Subcutaneous abdominal adipose tissue (tissue), 5 donors: ENCODE measurements at regions not wholly inside any gene's neighbourhood (a gene's known extent, or its start where the extent isn't known, plus 50 kb on each side); places are given as distances from the start of the nearest gene placed in this dataset.
"Not testable (repeated sequence)": the region's sequence is repeated elsewhere in the genome, so short reads cannot be mapped to it uniquely, and the experiment has no call there.

Experiments
- H3K27ac ChIP-seq: one replicate; pipeline ENCODE4 v1.7.0; 2013; ENCODE audit warnings: low read depth, mild to moderate bottlenecking, inconsistent platforms, low read length, moderate library complexity
- H3K27me3 ChIP-seq, 5 donors: one replicate each; pipeline ENCODE4 v1.7.0; 2013; ENCODE audit warnings: low read length in 5 of 5, inconsistent platforms in 1 of 5; ENCODE audit not compliant: control insufficient read depth in 5 of 5, insufficient read depth in 4 of 5
- H3K36me3 ChIP-seq, 5 donors: one replicate each; pipeline ENCODE4 v1.7.0; 2013; ENCODE audit warnings: low read length in 5 of 5; ENCODE audit not compliant: control insufficient read depth in 5 of 5, insufficient read depth in 5 of 5
- H3K4me1 ChIP-seq, 5 donors: one replicate each; pipeline ENCODE4 v1.7.0; 2013; ENCODE audit warnings: low read length in 5 of 5, mild to moderate bottlenecking in 3 of 5, moderate library complexity in 1 of 5; ENCODE audit not compliant: control insufficient read depth in 5 of 5, insufficient read depth in 5 of 5
- H3K4me3 ChIP-seq, 5 donors: one replicate each; pipeline ENCODE4 v1.7.0; 2013; ENCODE audit warnings: low read length in 5 of 5, low read depth in 1 of 5
- H3K9ac ChIP-seq, 5 donors: one replicate each; pipeline ENCODE4 v1.7.0; 2013; ENCODE audit warnings: low read length in 5 of 5, mild to moderate bottlenecking in 4 of 5, moderate library complexity in 3 of 5
- H3K9me3 ChIP-seq, 5 donors: one replicate each; pipeline ENCODE4 v1.7.0; 2013; ENCODE audit warnings: low read length in 5 of 5; ENCODE audit not compliant: control insufficient read depth in 5 of 5
- donor health status: healthy.
- donor health status: healthy.
- donor health status: healthy.
- donor health status: healthy.
- donor health status: healthy.

- no peak overlapping the region for H3K4me3 ChIP-seq
- H3K27ac ChIP-seq, result no peak overlapping the region
- H3K9me3 ChIP-seq, result no peaks in the 10 kb centered on the region
- H3K27me3 ChIP-seq, result no peaks in the 10 kb centered on the region
- H3K4me1 ChIP-seq, result peaks cover 0 to 4% (median 0%) of the 10 kb centered on the region in 5 donors
- H3K9ac ChIP-seq, result no peak overlapping the region
- H3K36me3 ChIP-seq, result peaks cover 8 to 31% (median 9%) of the 10 kb centered on the region in 5 donors
These were observed 50.5 kb upstream of the CD99 start for GRCh38 chrX:2640436-2641150.

GRCh38 chrX:2638279-2638678, 52.8 kb upstream of the CD99 start:
- Histone ChIP-seq H3K4me1 (no peaks in the 10 kb centered on the region), H3K36me3 (peaks cover 8 to 31% (median 11%) of the 10 kb centered on the region in 5 donors), H3K27ac (no peak overlapping the region), H3K4me3 (no peak overlapping the region), H3K27me3 (no peaks in the 10 kb centered on the region), H3K9me3 (no peaks in the 10 kb centered on the region), H3K9ac (no peak overlapping the region)

- Histone ChIP-seq H3K27ac (no peak overlapping the region), H3K4me1 (no peaks in the 10 kb centered on the region), H3K4me3 (no peak overlapping the region), H3K9ac (no peak overlapping the region), H3K27me3 (no peaks in the 10 kb centered on the region), H3K9me3 (peaks cover 0 to 19% (median 1%) of the 10 kb centered on the region in 5 donors), H3K36me3 (peaks cover 4 to 18% (median 11%) of the 10 kb centered on the region in 5 donors)
These were observed 55.8 kb upstream of the CD99 start for GRCh38 chrX:2635342-2635741.

DNA sequence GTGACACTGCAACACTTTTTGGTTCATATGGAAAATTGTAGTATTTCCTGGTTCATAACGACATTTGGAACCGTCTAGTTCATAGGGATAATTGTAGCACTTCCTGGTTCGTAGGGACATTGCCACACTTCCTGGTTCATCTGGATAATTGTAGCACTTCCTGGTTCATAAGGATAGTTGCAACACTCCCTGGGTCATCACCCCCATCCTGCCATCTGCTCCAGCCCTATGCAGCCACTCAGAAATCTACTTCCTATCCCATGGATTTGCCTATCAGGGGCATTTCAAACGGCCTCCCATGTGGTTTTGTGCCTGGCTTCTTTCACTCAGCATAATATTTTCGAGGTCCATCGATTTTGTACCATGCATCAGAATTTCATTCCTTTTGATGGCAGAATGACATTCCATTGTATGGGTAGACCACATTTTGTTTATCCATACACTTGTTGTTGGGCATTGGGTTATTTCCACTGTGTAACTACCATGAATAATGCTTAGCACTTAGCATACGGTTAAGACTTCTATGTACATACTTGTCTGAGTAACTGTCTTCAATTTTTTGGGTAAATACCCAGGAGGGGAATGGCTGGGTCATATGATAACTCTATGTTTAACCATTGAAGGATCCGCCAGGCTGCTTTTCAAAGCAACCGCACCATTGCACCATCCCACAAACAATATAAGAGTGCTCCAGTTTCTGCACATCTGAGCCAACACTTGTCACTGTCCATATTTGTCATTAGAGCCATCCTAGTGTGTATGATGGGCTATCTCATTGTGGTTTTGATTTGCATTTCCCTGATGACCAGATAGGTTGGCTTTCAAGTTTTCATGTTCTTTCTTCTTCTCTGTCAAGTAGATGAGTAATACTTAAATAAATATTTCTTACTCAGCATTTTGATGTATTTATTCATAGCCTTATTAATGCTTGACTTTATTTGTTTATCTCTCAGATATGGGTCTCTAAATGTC, 58.3 kb upstream of the CD99 start:
- H3K4me1 ChIP-seq, result peaks cover 0 to 4% (median 0%) of the 10 kb centered on the region in 5 donors
- no peak overlapping the region for H3K4me3 ChIP-seq
- H3K9me3 ChIP-seq, result peaks cover 4 to 32% (median 10%) of the 10 kb centered on the region in 5 donors
- H3K9ac ChIP-seq, result no peak overlapping the region
- no peak overlapping the region for H3K27ac ChIP-seq
- no peaks in the 10 kb centered on the region for H3K27me3 ChIP-seq
- peaks cover 0 to 13% (median 6%) of the 10 kb centered on the region in 5 donors for H3K36me3 ChIP-seq

DNA sequence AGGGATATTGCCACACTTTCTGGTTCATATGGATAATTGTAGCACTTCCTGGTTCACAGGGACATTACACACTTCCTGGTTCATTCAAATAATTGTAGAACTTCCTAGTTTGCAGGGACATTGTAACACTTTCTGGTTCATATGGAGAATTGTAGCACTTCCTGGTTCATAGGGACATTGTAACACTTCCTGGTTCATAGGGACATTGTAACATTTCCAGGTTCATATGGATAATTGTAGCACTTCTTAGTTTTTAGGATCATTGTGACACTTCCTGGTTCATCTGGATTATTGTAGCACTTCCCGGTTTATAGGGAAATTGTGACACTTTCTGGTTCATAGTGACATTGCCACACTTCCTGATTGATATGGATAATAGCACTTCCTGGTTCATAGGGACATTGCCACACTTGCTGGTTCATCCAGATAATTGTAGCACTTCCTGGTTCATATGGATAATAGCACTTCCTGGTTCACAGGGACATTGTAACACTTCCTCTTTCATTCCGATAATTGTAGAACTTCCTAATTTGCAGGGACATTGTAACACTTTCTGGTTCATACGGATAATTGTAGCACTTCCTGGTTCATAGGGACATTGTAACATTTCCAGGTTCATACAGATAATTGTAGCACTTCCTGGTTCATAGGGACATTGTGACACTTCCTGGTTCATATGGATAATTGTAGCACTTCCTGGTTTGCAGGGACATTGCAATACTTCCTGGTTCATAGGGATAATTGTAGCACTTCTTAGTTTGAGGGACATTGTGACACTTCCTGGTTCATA, 59.2 kb upstream of the CD99 start:
- H3K36me3 ChIP-seq, result peaks cover under 1 to 21% (median 7%) of the 10 kb centered on the region in 5 donors
- H3K9me3 ChIP-seq, result peaks cover 4 to 32% (median 10%) of the 10 kb centered on the region in 5 donors
- peaks cover 0 to 4% (median 0%) of the 10 kb centered on the region in 5 donors for H3K4me1 ChIP-seq
- H3K27me3 ChIP-seq, result no peaks in the 10 kb centered on the region
- H3K27ac ChIP-seq, result no peak overlapping the region
- H3K9ac ChIP-seq, result no peak overlapping the region
- no peak overlapping the region for H3K4me3 ChIP-seq

- not testable (repeated sequence) for H3K27ac ChIP-seq, H3K27me3 ChIP-seq
- H3K4me3 ChIP-seq, result peak overlapping the region in 3 of 5 donors; percentile 19 to 41 (median 28)
These were observed 60.0 kb upstream of the CD99 start for GRCh38 chrX:2630935-2631742.

DNA sequence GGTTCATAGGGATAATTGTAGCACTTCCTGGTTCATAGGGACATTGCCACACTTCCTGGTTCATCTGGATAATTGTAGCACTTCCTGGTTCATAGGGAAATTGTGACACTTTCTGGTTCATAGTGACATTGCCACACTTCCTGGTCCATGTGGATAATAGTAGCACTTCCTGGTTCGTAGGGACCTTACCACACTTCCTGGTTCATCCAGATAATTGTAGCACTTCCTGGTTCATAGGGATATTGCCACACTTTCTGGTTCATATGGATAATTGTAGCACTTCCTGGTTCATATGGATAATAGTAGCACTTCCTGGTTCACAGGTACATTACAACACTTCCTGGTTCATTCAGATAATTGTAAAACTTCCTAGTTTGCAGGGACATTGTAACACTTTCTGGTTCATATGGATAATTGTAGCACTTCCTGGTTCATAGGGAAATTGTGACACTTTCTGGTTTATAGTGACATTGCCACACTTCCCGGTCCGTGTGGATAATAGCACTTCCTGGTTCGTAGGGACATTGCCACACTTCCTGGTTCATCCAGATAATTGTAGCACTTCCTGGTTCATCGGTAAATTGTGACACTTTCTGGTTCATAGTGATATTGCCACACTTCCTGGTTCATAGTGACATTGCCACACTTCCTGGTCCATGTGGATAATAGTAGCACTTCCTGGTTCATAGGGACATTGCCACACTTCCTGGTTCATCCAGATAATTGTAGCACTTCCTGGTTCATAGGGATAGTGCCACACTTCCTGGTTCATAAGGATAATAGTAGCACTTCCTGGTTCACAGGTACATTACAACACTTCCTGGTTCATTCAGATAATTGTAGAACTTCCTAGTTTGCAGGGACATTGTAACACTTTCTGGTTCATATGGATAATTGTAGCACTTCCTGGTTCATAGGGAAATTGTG, 60.8 kb upstream of the CD99 start:
- H3K4me3 ChIP-seq, result peak overlapping the region in 2 of 5 donors; percentile 22 to 48
- H3K27me3 ChIP-seq, H3K9ac ChIP-seq, H3K4me1 ChIP-seq, H3K27ac ChIP-seq: not testable (repeated sequence)
- peaks cover 4 to 32% (median 10%) of the 10 kb centered on the region in 5 donors for H3K9me3 ChIP-seq
- H3K36me3 ChIP-seq, result peaks cover 6 to 30% (median 14%) of the 10 kb centered on the region in 5 donors

More at GRCh38 chrX:2630935-2631742, 60.0 kb upstream of the CD99 start:
- H3K4me1 ChIP-seq, H3K9ac ChIP-seq: not testable (repeated sequence)
- Histone ChIP-seq H3K36me3 (peaks cover 7 to 29% (median 12%) of the 10 kb centered on the region in 5 donors), H3K9me3 (peaks cover 4 to 32% (median 10%) of the 10 kb centered on the region in 5 donors)

- H3K9ac ChIP-seq, result no peak overlapping the region
- peaks cover 5 to 30% (median 14%) of the 10 kb centered on the region in 5 donors for H3K36me3 ChIP-seq
- peaks cover 0 to 4% (median 0%) of the 10 kb centered on the region in 5 donors for H3K4me1 ChIP-seq
- H3K27me3 ChIP-seq, result no peaks in the 10 kb centered on the region
- no peak overlapping the region for H3K27ac ChIP-seq
- H3K9me3 ChIP-seq, result peaks cover 4 to 32% (median 10%) of the 10 kb centered on the region in 5 donors
- H3K4me3 ChIP-seq, result peak overlapping the region in 4 of 5 donors; percentile 22 to 50 (median 37)
These were observed 61.6 kb upstream of the CD99 start for GRCh38 chrX:2629316-2630007.
